ENCODE measurements at regions not wholly inside any gene's neighbourhood (a gene's known extent, or its start where the extent isn't known, plus 50 kb on each side); places are given as distances from the start of the nearest gene placed in this dataset.

DNA sequence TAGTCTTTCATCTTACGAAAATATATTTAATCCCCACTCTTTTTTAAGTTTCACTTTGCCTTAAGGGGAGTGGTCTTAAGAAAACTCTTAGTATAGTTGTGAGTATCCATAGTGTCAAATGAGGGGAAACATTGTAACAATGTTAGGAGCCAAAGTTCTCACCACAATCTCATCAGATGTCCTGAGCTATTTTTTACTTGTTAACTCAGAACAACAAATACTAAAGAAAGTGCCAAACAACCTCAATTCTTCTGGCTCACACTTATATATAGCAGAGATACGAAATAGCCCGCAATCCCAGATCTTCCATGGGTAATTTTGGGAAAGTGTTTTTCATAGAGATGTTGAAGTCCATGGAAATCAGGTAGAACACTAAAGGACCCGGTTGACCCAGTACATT lies 194.0 kb upstream of the DMRT1 start (continued):
- TF ChIP-seq, protein P1, sequence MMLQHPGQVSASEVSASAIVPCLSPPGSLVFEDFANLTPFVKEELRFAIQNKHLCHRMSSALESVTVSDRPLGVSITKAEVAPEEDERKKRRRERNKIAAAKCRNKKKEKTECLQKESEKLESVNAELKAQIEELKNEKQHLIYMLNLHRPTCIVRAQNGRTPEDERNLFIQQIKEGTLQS (IDR thresholded peaks at IDR 0.05), result no peak
- TF ChIP-seq FOXA1 (IDR thresholded peaks at IDR 0.05) (no peak), HNF4A (conservative IDR thresholded peaks at IDR 0.05) (no peak), NR2F2 (IDR thresholded peaks at IDR 0.05) (no peak)

DNA sequence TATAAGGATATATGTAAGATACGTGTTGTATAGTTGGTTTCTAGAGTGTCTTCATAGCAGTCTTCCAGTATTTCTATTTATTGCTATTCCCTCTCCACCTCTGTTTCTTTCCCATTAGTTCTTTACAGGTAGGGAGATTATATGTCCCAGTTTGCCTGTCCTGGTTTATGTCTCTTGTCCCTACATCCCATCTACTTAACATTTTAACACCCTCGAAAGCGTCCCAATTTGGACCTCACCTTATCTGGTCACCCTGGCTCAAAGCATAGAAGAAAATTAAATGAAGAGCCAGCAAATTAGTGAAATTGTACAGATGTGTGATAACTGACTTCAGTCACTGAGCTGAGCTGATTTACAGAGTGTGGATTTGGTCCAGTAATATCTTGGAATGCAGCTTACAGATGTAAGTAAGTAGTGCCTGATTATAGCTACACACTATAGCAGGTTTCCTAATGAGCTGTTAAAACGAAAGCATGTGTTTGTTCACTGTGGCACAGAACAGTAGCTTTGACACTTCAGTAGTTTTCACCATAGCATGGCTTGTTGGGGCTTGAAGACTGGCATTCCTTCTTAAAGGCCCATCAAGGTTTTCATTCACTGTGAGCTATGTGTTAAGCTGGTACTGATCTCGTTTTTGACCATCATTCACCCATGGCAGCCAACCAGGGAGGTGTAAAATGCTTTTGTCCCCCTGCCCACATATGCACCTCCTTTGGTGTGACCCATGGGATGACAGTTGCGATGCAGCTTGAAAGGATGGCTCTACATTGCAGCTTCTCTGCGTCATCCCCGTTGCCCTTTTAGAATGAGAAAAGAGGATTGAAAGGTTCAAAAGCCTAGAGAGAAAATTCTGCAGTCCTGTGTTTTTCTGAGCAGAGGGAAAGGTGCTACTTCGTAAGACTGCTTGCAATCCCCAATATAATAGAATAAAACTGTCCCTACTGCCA lies 192.1 kb upstream of the DMRT1 start:
- no peaks in the 10 kb centered on the region for H3K4me1 ChIP-seq (ENCODE audit: control insufficient read depth in 4 of 4, insufficient read depth in 4 of 4, low read length in 3 of 4)
- no peak overlapping the region for H3K4me3 ChIP-seq (ENCODE audit: low read depth in 1 of 3, low read length in 3 of 3)
- 81% methylated on average over 9 of the region's 9 CpGs for WGBS
- no peaks in the 10 kb centered on the region for H3K9me3 ChIP-seq (ENCODE audit: control insufficient read depth in 4 of 4, low read length in 3 of 4)
- no peak for DNase-seq (ENCODE audit: low spot score)
- no peak for TF ChIP-seq FOXA1 (IDR thresholded peaks at IDR 0.05)
- H3K36me3 ChIP-seq (ENCODE audit: control insufficient read depth in 4 of 4, insufficient read depth in 3 of 4, low read depth in 1 of 4, low read length in 3 of 4), result no peaks in the 10 kb centered on the region
- no peak overlapping the region for H3K9ac ChIP-seq (ENCODE audit: low read depth in 1 of 2, low read length in 2 of 2)
- no peak overlapping the region for H3K27ac ChIP-seq (ENCODE audit: low read depth in 1 of 2, low read length in 2 of 2)
- H3K27me3 ChIP-seq (ENCODE audit: control insufficient read depth in 4 of 4, insufficient read depth in 4 of 4, low read length in 3 of 4), result no peaks in the 10 kb centered on the region

DNA sequence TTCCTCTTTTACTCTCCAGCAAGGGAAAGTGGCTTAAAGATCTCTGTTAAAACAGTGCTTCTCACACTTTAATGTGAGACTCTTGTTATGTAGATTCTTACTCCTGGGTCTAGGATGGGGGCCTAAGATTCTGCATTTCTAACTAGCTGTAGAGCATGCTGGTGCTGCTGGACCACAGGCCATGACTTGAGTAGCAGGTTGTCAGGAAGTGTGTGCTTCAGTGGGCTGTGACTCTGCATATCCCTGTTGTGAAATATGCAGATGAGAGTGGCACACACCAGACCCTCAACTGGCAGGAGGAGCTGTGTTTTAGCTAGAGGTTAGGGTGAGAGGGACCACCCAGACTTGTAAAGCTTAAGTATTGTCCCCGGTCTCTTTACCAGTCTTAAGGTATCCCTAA lies 191.1 kb upstream of the DMRT1 start:
- no peak for DNase-seq (ENCODE audit: low spot score)
- no peaks in the 10 kb centered on the region for H3K36me3 ChIP-seq (ENCODE audit: control insufficient read depth in 4 of 4, insufficient read depth in 3 of 4, low read depth in 1 of 4, low read length in 3 of 4)
- H3K4me1 ChIP-seq (ENCODE audit: control insufficient read depth in 4 of 4, insufficient read depth in 4 of 4, low read length in 3 of 4), result no peaks in the 10 kb centered on the region
- no peak overlapping the region for H3K27ac ChIP-seq (ENCODE audit: low read depth in 1 of 2, low read length in 2 of 2)
- TF ChIP-seq, protein P2, sequence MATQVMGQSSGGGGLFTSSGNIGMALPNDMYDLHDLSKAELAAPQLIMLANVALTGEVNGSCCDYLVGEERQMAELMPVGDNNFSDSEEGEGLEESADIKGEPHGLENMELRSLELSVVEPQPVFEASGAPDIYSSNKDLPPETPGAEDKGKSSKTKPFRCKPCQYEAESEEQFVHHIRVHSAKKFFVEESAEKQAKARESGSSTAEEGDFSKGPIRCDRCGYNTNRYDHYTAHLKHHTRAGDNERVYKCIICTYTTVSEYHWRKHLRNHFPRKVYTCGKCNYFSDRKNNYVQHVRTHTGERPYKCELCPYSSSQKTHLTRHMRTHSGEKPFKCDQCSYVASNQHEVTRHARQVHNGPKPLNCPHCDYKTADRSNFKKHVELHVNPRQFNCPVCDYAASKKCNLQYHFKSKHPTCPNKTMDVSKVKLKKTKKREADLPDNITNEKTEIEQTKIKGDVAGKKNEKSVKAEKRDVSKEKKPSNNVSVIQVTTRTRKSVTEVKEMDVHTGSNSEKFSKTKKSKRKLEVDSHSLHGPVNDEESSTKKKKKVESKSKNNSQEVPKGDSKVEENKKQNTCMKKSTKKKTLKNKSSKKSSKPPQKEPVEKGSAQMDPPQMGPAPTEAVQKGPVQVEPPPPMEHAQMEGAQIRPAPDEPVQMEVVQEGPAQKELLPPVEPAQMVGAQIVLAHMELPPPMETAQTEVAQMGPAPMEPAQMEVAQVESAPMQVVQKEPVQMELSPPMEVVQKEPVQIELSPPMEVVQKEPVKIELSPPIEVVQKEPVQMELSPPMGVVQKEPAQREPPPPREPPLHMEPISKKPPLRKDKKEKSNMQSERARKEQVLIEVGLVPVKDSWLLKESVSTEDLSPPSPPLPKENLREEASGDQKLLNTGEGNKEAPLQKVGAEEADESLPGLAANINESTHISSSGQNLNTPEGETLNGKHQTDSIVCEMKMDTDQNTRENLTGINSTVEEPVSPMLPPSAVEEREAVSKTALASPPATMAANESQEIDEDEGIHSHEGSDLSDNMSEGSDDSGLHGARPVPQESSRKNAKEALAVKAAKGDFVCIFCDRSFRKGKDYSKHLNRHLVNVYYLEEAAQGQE (IDR thresholded peaks at IDR 0.05), result peak; percentile 31
- no peak for TF ChIP-seq HNF4A (conservative IDR thresholded peaks at IDR 0.05)
- no peaks in the 10 kb centered on the region for H3K27me3 ChIP-seq (ENCODE audit: control insufficient read depth in 4 of 4, insufficient read depth in 4 of 4, low read length in 3 of 4)
- 88% methylated on average over 1 of the region's 1 CpG for WGBS
- no peak overlapping the region for H3K4me3 ChIP-seq (ENCODE audit: low read depth in 1 of 3, low read length in 3 of 3)
- H3K9me3 ChIP-seq (ENCODE audit: control insufficient read depth in 4 of 4, low read length in 3 of 4), result no peaks in the 10 kb centered on the region
- no peak overlapping the region for H3K9ac ChIP-seq (ENCODE audit: low read depth in 1 of 2, low read length in 2 of 2)

DNA sequence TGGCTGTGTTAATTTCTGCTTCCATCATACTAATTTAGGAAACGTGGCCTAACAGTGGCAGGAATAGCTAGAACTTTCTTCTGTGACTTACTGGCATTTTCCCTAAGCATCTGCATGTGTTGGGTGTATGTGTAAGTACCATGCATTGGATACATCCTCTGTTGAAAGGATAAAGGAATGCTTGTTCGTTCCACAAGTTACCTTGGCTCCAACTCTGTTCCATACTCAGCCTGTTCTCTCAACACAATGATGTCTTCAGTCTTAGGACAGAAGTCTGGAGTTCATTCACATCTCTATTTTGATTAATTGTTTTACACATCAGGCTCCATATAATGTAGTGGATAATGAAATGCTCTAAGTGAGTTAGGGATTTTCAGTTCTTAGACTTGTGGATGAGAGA lies 190.1 kb upstream of the DMRT1 start:
- Histone ChIP-seq H3K36me3 (ENCODE audit: control insufficient read depth in 4 of 4, insufficient read depth in 3 of 4, low read depth in 1 of 4, low read length in 3 of 4) (no peaks in the 10 kb centered on the region), H3K27me3 (ENCODE audit: control insufficient read depth in 4 of 4, insufficient read depth in 4 of 4, low read length in 3 of 4) (no peaks in the 10 kb centered on the region), H3K4me3 (ENCODE audit: low read depth in 1 of 3, low read length in 3 of 3) (no peak overlapping the region), H3K27ac (ENCODE audit: low read depth in 1 of 2, low read length in 2 of 2) (no peak overlapping the region), H3K4me1 (ENCODE audit: control insufficient read depth in 4 of 4, insufficient read depth in 4 of 4, low read length in 3 of 4) (peaks cover 0 to 7% (median 2%) of the 10 kb centered on the region in 4 donors), H3K9ac (ENCODE audit: low read depth in 1 of 2, low read length in 2 of 2) (no peak overlapping the region), H3K9me3 (ENCODE audit: control insufficient read depth in 4 of 4, low read length in 3 of 4) (no peaks in the 10 kb centered on the region)
- no peak for TF ChIP-seq TAF1 (conservative IDR thresholded peaks at IDR 0.05)
- TF ChIP-seq RXRA (IDR thresholded peaks at IDR 0.05), result no peak
- no peak for TF ChIP-seq SP1 (IDR thresholded peaks at IDR 0.05)
- TF ChIP-seq YY1 (IDR thresholded peaks at IDR 0.05), result no peak
- TF ChIP-seq, protein P3, sequence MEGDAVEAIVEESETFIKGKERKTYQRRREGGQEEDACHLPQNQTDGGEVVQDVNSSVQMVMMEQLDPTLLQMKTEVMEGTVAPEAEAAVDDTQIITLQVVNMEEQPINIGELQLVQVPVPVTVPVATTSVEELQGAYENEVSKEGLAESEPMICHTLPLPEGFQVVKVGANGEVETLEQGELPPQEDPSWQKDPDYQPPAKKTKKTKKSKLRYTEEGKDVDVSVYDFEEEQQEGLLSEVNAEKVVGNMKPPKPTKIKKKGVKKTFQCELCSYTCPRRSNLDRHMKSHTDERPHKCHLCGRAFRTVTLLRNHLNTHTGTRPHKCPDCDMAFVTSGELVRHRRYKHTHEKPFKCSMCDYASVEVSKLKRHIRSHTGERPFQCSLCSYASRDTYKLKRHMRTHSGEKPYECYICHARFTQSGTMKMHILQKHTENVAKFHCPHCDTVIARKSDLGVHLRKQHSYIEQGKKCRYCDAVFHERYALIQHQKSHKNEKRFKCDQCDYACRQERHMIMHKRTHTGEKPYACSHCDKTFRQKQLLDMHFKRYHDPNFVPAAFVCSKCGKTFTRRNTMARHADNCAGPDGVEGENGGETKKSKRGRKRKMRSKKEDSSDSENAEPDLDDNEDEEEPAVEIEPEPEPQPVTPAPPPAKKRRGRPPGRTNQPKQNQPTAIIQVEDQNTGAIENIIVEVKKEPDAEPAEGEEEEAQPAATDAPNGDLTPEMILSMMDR (IDR thresholded peaks at IDR 0.05; ENCODE audit: low read depth, low read length, missing input control), result no peak
- TF ChIP-seq, protein P4, sequence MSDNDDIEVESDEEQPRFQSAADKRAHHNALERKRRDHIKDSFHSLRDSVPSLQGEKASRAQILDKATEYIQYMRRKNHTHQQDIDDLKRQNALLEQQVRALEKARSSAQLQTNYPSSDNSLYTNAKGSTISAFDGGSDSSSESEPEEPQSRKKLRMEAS (IDR thresholded peaks at IDR 0.05), result no peak
- no peak for DNase-seq (ENCODE audit: low spot score)
- 87% methylated on average over 2 of the region's 2 CpGs for WGBS
